GM23248 (cell line): ENCODE measurements at regions not wholly inside any gene's neighbourhood (a gene's known extent, or its start where the extent isn't known, plus 50 kb on each side); places are given as distances from the start of the nearest gene placed in this dataset.

Source experiments
- DNase-seq: peaks from one replicate; pipeline ENCODE4 v3.0.0-alpha.2; 2015
- H2AFZ ChIP-seq: fragments of 200-600 bp; sonication (generic); 2 replicates; pipeline ENCODE4 v1.6.1; 2016; ENCODE audit warnings: antibody characterized with exemption
- H3F3A ChIP-seq: fragments of 200-600 bp; sonication (generic); 2 replicates; pipeline ENCODE4 v1.6.1; 2016; ENCODE audit warnings: mild to moderate bottlenecking, antibody characterized with exemption, mixed run types; ENCODE audit not compliant: insufficient read depth
- H3K27ac ChIP-seq: fragments of 200-600 bp; sonication (generic); 2 replicates; pipeline ENCODE4 v1.5.1; 2016; ENCODE audit warnings: mild to moderate bottlenecking
- H3K27me3 ChIP-seq: fragments of 200-600 bp; sonication (generic); replicated peaks from 2 replicates; pipeline ENCODE4 v1.6.1; 2016; ENCODE audit warnings: mild to moderate bottlenecking; ENCODE audit not compliant: insufficient read depth
- H3K36me3 ChIP-seq: fragments of 200-600 bp; sonication (generic); 2 replicates; pipeline ENCODE4 v1.6.1; 2016; ENCODE audit warnings: low read depth, mild to moderate bottlenecking
- H3K4me1 ChIP-seq: fragments of 200-600 bp; sonication (generic); 2 replicates; pipeline ENCODE4 v1.6.1; 2016; ENCODE audit warnings: mild to moderate bottlenecking; ENCODE audit not compliant: insufficient read depth
- H3K4me2 ChIP-seq: fragments of 200-600 bp; sonication (generic); one replicate; pipeline ENCODE4 v1.6.1; 2016; ENCODE audit warnings: mild to moderate bottlenecking; ENCODE audit not compliant: unreplicated experiment
- H3K4me3 ChIP-seq: fragments of 200-600 bp; sonication (generic); 2 replicates; pipeline ENCODE4 v1.5.1; 2016; ENCODE audit warnings: mild to moderate bottlenecking
- H3K79me2 ChIP-seq: fragments of 200-600 bp; sonication (generic); 2 replicates; pipeline ENCODE4 v1.6.1; 2016; ENCODE audit warnings: mild to moderate bottlenecking; ENCODE audit not compliant: insufficient read depth
- H3K9ac ChIP-seq: fragments of 200-600 bp; sonication (generic); 2 replicates; pipeline ENCODE4 v1.6.1; 2016; ENCODE audit warnings: mild to moderate bottlenecking
- H3K9me2 ChIP-seq: fragments of 200-600 bp; sonication (generic); 2 replicates; pipeline ENCODE4 v1.6.1; 2016; ENCODE audit warnings: mixed run types, mild to moderate bottlenecking, moderate library complexity; ENCODE audit not compliant: insufficient read depth
- H3K9me3 ChIP-seq: fragments of 200-600 bp; sonication (generic); one replicate; pipeline ENCODE4 v1.6.1; 2017; ENCODE audit warnings: low read depth
- H4K20me1 ChIP-seq: fragments of 200-600 bp; sonication (generic); 2 replicates; pipeline ENCODE4 v1.6.0; 2016; ENCODE audit not compliant: insufficient read depth
- EZH2 ChIP-seq: fragments of 200-600 bp; sonication (generic); IDR thresholded peaks from 2 replicates; pipeline ENCODE4 v1.6.1; 2018; ENCODE audit warnings: antibody characterized with exemption, mild to moderate bottlenecking; ENCODE audit not compliant: insufficient read depth, poor library complexity, severe bottlenecking
- EZH2phosphoT487 ChIP-seq: fragments of 200-600 bp; sonication (generic); IDR thresholded peaks from 2 replicates; pipeline ENCODE4 v1.6.1; 2018; ENCODE audit warnings: antibody characterized with exemption, moderate library complexity, mild to moderate bottlenecking, low read depth; ENCODE audit not compliant: insufficient read depth
- WGBS, 2 experiments: methylation state at CpG; one replicate each; pipeline ENCODE4 v1.1.6; 2015 to 2017; ENCODE audit warnings: low lambda C conversion rate in 2 of 2, low coverage in 1 of 2; ENCODE audit errors: missing lambda C conversion rate in 2 of 2; 5-methylcytosine and 5-hydroxymethylcytosine counted together
- in situ Hi-C: fragments of 300-500 bp; cut with MboI; formaldehyde crosslinking; loops from 2 replicates; pipeline ENCODE4 v1.15.0; 2020

GRCh38 chr1:14260480-14260879 is 338.0 kb upstream of the KAZN start:
- in situ Hi-C loops, result no loop called here
- Histone ChIP-seq H3F3A (no peaks in the 10 kb centered on the region), H3K4me1 (no peaks in the 10 kb centered on the region), H3K4me3 (no peak overlapping the region), H3K9me3 (no peaks in the 10 kb centered on the region), H3K4me2 (no peak overlapping the region), H4K20me1 (no peaks in the 10 kb centered on the region), H3K79me2 (no peaks in the 10 kb centered on the region), H3K36me3 (no peaks in the 10 kb centered on the region), H3K9me2 (no peaks in the 10 kb centered on the region), H3K27ac (no peak overlapping the region), H3K9ac (no peak overlapping the region), H3K27me3 (peaks cover 25% of the 10 kb centered on the region), H2AFZ (no peak overlapping the region)
- DNase-seq, result no peak
- TF ChIP-seq EZH2phosphoT487 (no peak), EZH2 (no peak)
- 83% methylated on average over 8 of the region's 8 CpGs for WGBS, 2 experiments

GRCh38 chr1:14261395-14261794 is 337.1 kb upstream of the KAZN start:
- Histone ChIP-seq H3K4me3 (no peak overlapping the region), H3K36me3 (no peaks in the 10 kb centered on the region), H4K20me1 (no peaks in the 10 kb centered on the region), H3F3A (no peaks in the 10 kb centered on the region), H3K9me3 (no peaks in the 10 kb centered on the region), H3K9me2 (no peaks in the 10 kb centered on the region), H3K27me3 (peaks cover 25% of the 10 kb centered on the region), H2AFZ (no peak overlapping the region), H3K4me1 (no peaks in the 10 kb centered on the region), H3K9ac (no peak overlapping the region), H3K27ac (no peak overlapping the region), H3K79me2 (no peaks in the 10 kb centered on the region), H3K4me2 (no peak overlapping the region)
- in situ Hi-C loops, result no loop called here
- no peak for DNase-seq
- 75 to 80% methylated on average over 11 of the region's 11 CpGs for WGBS, 2 experiments
- TF ChIP-seq EZH2, result no peak
- no peak for TF ChIP-seq EZH2phosphoT487

- Histone ChIP-seq H3K4me1 (no peaks in the 10 kb centered on the region), H3K4me3 (no peak overlapping the region), H2AFZ (no peak overlapping the region), H3F3A (no peaks in the 10 kb centered on the region), H4K20me1 (no peaks in the 10 kb centered on the region), H3K36me3 (no peaks in the 10 kb centered on the region), H3K9me3 (no peaks in the 10 kb centered on the region), H3K9ac (no peak overlapping the region), H3K4me2 (no peak overlapping the region), H3K27me3 (peaks cover 25% of the 10 kb centered on the region), H3K79me2 (no peaks in the 10 kb centered on the region), H3K27ac (no peak overlapping the region), H3K9me2 (no peaks in the 10 kb centered on the region)
- no peak for TF ChIP-seq EZH2phosphoT487
- no peak for TF ChIP-seq EZH2
- DNase-seq, result no peak
- WGBS, 2 experiments, result 16% methylated on average over 8 of the region's 8 CpGs
- in situ Hi-C loops, result no loop called here
Observed at GRCh38 chr1:14262637-14263036, 335.8 kb upstream of the KAZN start.

GRCh38 chr1:14263225-14263624 is 335.3 kb upstream of the KAZN start:
- in situ Hi-C loops, result no loop called here
- no peaks in the 10 kb centered on the region for H3K79me2 ChIP-seq
- TF ChIP-seq EZH2 (no peak), EZH2phosphoT487 (no peak)
- no peaks in the 10 kb centered on the region for H3K9me2 ChIP-seq
- H4K20me1 ChIP-seq, result no peaks in the 10 kb centered on the region
- WGBS, 2 experiments, result 29 to 36% methylated on average over 3 of the region's 3 CpGs
- no peak for DNase-seq
- H3K9me3 ChIP-seq, result no peaks in the 10 kb centered on the region
- peaks cover 25% of the 10 kb centered on the region for H3K27me3 ChIP-seq
- no peak overlapping the region for H2AFZ ChIP-seq
- H3F3A ChIP-seq, result no peaks in the 10 kb centered on the region
- H3K9ac ChIP-seq, result no peak overlapping the region
- H3K27ac ChIP-seq, result no peak overlapping the region
- no peaks in the 10 kb centered on the region for H3K4me1 ChIP-seq
- H3K4me3 ChIP-seq, result no peak overlapping the region
- no peak overlapping the region for H3K4me2 ChIP-seq
- H3K36me3 ChIP-seq, result no peaks in the 10 kb centered on the region

- no peak for DNase-seq
- WGBS, 2 experiments, result 66 to 76% methylated on average over 3 of the region's 3 CpGs
- no peak overlapping the region for H3K4me2 ChIP-seq
- no peak overlapping the region for H3K9ac ChIP-seq
- H3K79me2 ChIP-seq, result no peaks in the 10 kb centered on the region
- H3K36me3 ChIP-seq, result no peaks in the 10 kb centered on the region
- no peak overlapping the region for H3K4me3 ChIP-seq
- H3F3A ChIP-seq, result no peaks in the 10 kb centered on the region
- H3K27ac ChIP-seq, result no peak overlapping the region
- no peaks in the 10 kb centered on the region for H3K9me3 ChIP-seq
- H3K27me3 ChIP-seq, result peaks cover 23% of the 10 kb centered on the region
- in situ Hi-C loops, result no loop called here
- no peak overlapping the region for H2AFZ ChIP-seq
- no peaks in the 10 kb centered on the region for H3K9me2 ChIP-seq
- TF ChIP-seq EZH2 (no peak), EZH2phosphoT487 (no peak)
- no peaks in the 10 kb centered on the region for H4K20me1 ChIP-seq
- no peaks in the 10 kb centered on the region for H3K4me1 ChIP-seq
Observed at GRCh38 chr1:14263671-14264070, 334.8 kb upstream of the KAZN start.
